HG02763 (cell line): ENCODE measurements at regions not wholly inside any gene's neighbourhood (a gene's known extent, or its start where the extent isn't known, plus 50 kb on each side); places are given as distances from the start of the nearest gene placed in this dataset.
"Not testable (repeated sequence)": the region's sequence is repeated elsewhere in the genome, so short reads cannot be mapped to it uniquely, and the experiment has no call there.

ENCODE experiments used
- ATAC-seq: cut with Tn5 transposase; IDR thresholded peaks from one replicate; pipeline ENCODE4 v1.9.1; 2021; ENCODE audit warnings: mild to moderate bottlenecking, moderate library complexity; ENCODE audit not compliant: unreplicated experiment

- ATAC-seq: no peak
These were observed 1483.7 kb downstream of the PCDH9 start for GRCh38 chr13:65746406-65746921.

- no peak for ATAC-seq
These were observed 1485.3 kb downstream of the PCDH9 start for GRCh38 chr13:65744836-65745235.

- ATAC-seq: no peak
These were observed 1497.0 kb downstream of the PCDH9 start for GRCh38 chr13:65733110-65733509.

- no peak for ATAC-seq
These were observed 1503.1 kb downstream of the PCDH9 start for GRCh38 chr13:65727070-65727469.

GRCh38 chr13:65725006-65725405, 1505.1 kb downstream of the PCDH9 start:
- ATAC-seq: no peak

- ATAC-seq: no peak
These were observed 1505.9 kb downstream of the PCDH9 start for GRCh38 chr13:65724226-65724625.

- ATAC-seq: no peak
These were observed 1507.6 kb downstream of the PCDH9 start for GRCh38 chr13:65722506-65722905.

- ATAC-seq: no peak
These were observed 1510.3 kb downstream of the PCDH9 start for GRCh38 chr13:65719831-65720230.

- no peak for ATAC-seq
These were observed 1519.6 kb downstream of the PCDH9 start for GRCh38 chr13:65710514-65710913.

GRCh38 chr13:65697843-65698242, 1532.3 kb downstream of the PCDH9 start:
- no peak for ATAC-seq

- no peak for ATAC-seq
These were observed 1550.9 kb downstream of the PCDH9 start for GRCh38 chr13:65679240-65679639.

GRCh38 chr13:65677906-65678305, 1552.2 kb downstream of the PCDH9 start:
- ATAC-seq: no peak

- ATAC-seq: not testable (repeated sequence)
These were observed 1554.8 kb downstream of the PCDH9 start for GRCh38 chr13:65675383-65675782.

GRCh38 chr13:65670014-65670625, 1560.0 kb downstream of the PCDH9 start:
- ATAC-seq: no peak

- ATAC-seq: no peak
These were observed 1569.4 kb downstream of the PCDH9 start for GRCh38 chr13:65660731-65661130.

GRCh38 chr13:65656740-65657329, 1573.3 kb downstream of the PCDH9 start:
- no peak for ATAC-seq

- ATAC-seq: no peak
These were observed 1576.5 kb downstream of the PCDH9 start for GRCh38 chr13:65653613-65654012.

GRCh38 chr13:65650321-65650720, 1579.8 kb downstream of the PCDH9 start:
- ATAC-seq: no peak

- ATAC-seq: no peak
These were observed 1587.1 kb downstream of the PCDH9 start for GRCh38 chr13:65642996-65643395.

- no peak for ATAC-seq
These were observed 1587.8 kb downstream of the PCDH9 start for GRCh38 chr13:65642301-65642700.

GRCh38 chr13:65638572-65639168, 1591.5 kb downstream of the PCDH9 start:
- no peak for ATAC-seq

- ATAC-seq: no peak
These were observed 1596.3 kb downstream of the PCDH9 start for GRCh38 chr13:65633806-65634205.
